ENCODE measurements at regions not wholly inside any gene's neighbourhood (a gene's known extent, or its start where the extent isn't known, plus 50 kb on each side); places are given as distances from the start of the nearest gene placed in this dataset.

GRCh38 chr4:59772641-59773139 is 1427.4 kb upstream of the ADGRL3 start:
- TF ChIP-seq CTCF (IDR thresholded peaks at IDR 0.05), result no peak
- TF ChIP-seq POLR2A (IDR thresholded peaks at IDR 0.05), result no peak
